HG03039 (cell line): ENCODE measurements at regions not wholly inside any gene's neighbourhood (a gene's known extent, or its start where the extent isn't known, plus 50 kb on each side); places are given as distances from the start of the nearest gene placed in this dataset.

Source experiments
- ATAC-seq: cut with Tn5 transposase; IDR thresholded peaks from one replicate; pipeline ENCODE4 v1.9.1; 2021; ENCODE audit warnings: mild to moderate bottlenecking, moderate library complexity; ENCODE audit not compliant: unreplicated experiment

GRCh38 chr3:194076475-194076874 is 59.5 kb upstream of the HES1 start:
- no peak for ATAC-seq

- ATAC-seq = no peak
These were observed 58.3 kb upstream of the HES1 start for GRCh38 chr3:194077602-194078001.

GRCh38 chr3:194078045-194078821 is 57.7 kb upstream of the HES1 start:
- no peak for ATAC-seq

GRCh38 chr3:194079702-194080172 is 56.2 kb upstream of the HES1 start:
- no peak for ATAC-seq

GRCh38 chr3:194080436-194080835 is 55.5 kb upstream of the HES1 start:
- ATAC-seq = no peak

- no peak for ATAC-seq
These were observed 54.8 kb upstream of the HES1 start for GRCh38 chr3:194080913-194081800.

- no peak for ATAC-seq
These were observed 54.1 kb upstream of the HES1 start for GRCh38 chr3:194081826-194082225.

- ATAC-seq = no peak
These were observed 53.0 kb upstream of the HES1 start for GRCh38 chr3:194082743-194083636.

GRCh38 chr3:194083637-194084224 is 52.2 kb upstream of the HES1 start:
- ATAC-seq = no peak

GRCh38 chr3:194084284-194084683 is 51.7 kb upstream of the HES1 start:
- ATAC-seq = peak; percentile 91
